Stomach (tissue), 8 donors: ENCODE measurements at regions not wholly inside any gene's neighbourhood (a gene's known extent, or its start where the extent isn't known, plus 50 kb on each side); places are given as distances from the start of the nearest gene placed in this dataset.

Experiments used
- DNase-seq, 2 donors: peaks; one replicate each; pipeline versions ENCODE4 v3.0.0 to v3.0.0-alpha.2; 2013 to 2019
- H3K27ac ChIP-seq, 5 donors: fragments of 200-600 bp in 4 of 5; sonication (generic) in 4 of 5; one replicate each; pipeline ENCODE4 v1.5.1; 2013 to 2019; ENCODE audit warnings: mild to moderate bottlenecking in 1 of 5, moderate library complexity in 1 of 5
- H3K27me3 ChIP-seq, 3 donors: fragments of 200-600 bp; sonication (generic); one replicate each; pipeline ENCODE4 v1.5.1; 2017 to 2019; ENCODE audit warnings: mixed run types in 1 of 3
- H3K36me3 ChIP-seq, 4 donors: fragments of 200-600 bp; sonication (generic); 1 replicate in 3 of 4; 2 replicates in 1 of 4; pipeline ENCODE4 v1.5.1; 2016 to 2019
- H3K4me1 ChIP-seq, 4 donors: fragments of 200-600 bp; sonication (generic); one replicate each; pipeline ENCODE4 v1.5.1; 2016 to 2019
- H3K4me3 ChIP-seq, 4 donors: fragments of 200-600 bp; sonication (generic) in 3 of 4; one replicate each; pipeline ENCODE4 v1.5.1; 2016 to 2019; ENCODE audit warnings: mild to moderate bottlenecking in 1 of 4
- H3K9me3 ChIP-seq, 4 donors: fragments of 200-600 bp; sonication (generic); one replicate each; pipeline ENCODE4 v1.5.1; 2016 to 2019
- EP300 ChIP-seq: sonication (generic); formaldehyde crosslinking; IDR thresholded peaks from one replicate; pipeline ENCODE4 v1.6.1; 2017; ENCODE audit warnings: antibody characterized with exemption
- POLR2A ChIP-seq, 4 donors: fragments of 450-650 bp; IDR thresholded peaks; one replicate each; pipeline ENCODE4 v1.6.1; 2016; ENCODE audit warnings: antibody characterized with exemption in 4 of 4, control low read depth in 2 of 4, mild to moderate bottlenecking in 1 of 4, moderate library complexity in 1 of 4
- POLR2AphosphoS5 ChIP-seq, 3 donors: sonication (generic); formaldehyde crosslinking; IDR thresholded peaks; one replicate each; pipeline ENCODE4 v1.6.1; 2016; ENCODE audit warnings: antibody characterized with exemption in 3 of 3
- WGBS, 5 donors: extraction: QIAGEN DNeasy Blood & Tissue Kit in 3 of 5; methylation state at CpG; one replicate each; pipeline versions ENCODE4 v1.1.5 to v1.1.7; 2013 to 2018; 5-methylcytosine and 5-hydroxymethylcytosine counted together
- intact Hi-C: fragments of 100-400 bp; cut with DNase I; formaldehyde crosslinking; loops from one replicate; pipeline ENCODE4 v1.15.1; 2023; ENCODE audit warnings: low total_unique reads
- TF ChIP-seq, protein P1 (sequence below), 7 experiments: fragments of 450-650 bp in 4 of 7; fragments of 200-600 bp in 3 of 7; sonication (generic) in 3 of 7; IDR thresholded peaks; one replicate each; pipeline ENCODE4 v1.5.1; 2016 to 2019; ENCODE audit warnings: antibody characterized with exemption in 7 of 7, control low read depth in 2 of 7, mild to moderate bottlenecking in 1 of 7
- donor health status: healthy with polysubstance abuse.
- donor health status: Bipolar disorder and iron deficiency.
- donor health status: healthy.

- TF ChIP-seq EP300 (no peak), POLR2AphosphoS5 (IDR thresholded peaks at IDR 0.05) (no peak), POLR2A (IDR thresholded peaks at IDR 0.05) (no peak)
- TF ChIP-seq, protein P1, sequence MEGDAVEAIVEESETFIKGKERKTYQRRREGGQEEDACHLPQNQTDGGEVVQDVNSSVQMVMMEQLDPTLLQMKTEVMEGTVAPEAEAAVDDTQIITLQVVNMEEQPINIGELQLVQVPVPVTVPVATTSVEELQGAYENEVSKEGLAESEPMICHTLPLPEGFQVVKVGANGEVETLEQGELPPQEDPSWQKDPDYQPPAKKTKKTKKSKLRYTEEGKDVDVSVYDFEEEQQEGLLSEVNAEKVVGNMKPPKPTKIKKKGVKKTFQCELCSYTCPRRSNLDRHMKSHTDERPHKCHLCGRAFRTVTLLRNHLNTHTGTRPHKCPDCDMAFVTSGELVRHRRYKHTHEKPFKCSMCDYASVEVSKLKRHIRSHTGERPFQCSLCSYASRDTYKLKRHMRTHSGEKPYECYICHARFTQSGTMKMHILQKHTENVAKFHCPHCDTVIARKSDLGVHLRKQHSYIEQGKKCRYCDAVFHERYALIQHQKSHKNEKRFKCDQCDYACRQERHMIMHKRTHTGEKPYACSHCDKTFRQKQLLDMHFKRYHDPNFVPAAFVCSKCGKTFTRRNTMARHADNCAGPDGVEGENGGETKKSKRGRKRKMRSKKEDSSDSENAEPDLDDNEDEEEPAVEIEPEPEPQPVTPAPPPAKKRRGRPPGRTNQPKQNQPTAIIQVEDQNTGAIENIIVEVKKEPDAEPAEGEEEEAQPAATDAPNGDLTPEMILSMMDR (IDR thresholded peaks at IDR 0.05) = no peak
- intact Hi-C loops = no loop called here
- WGBS, 5 donors = 50 to 58% (median 57%) methylated on average over 3 of the region's 3 CpGs
- no peak for DNase-seq
- no peaks in the 10 kb centered on the region for H3K4me1 ChIP-seq
- no peak overlapping the region for H3K4me3 ChIP-seq
- no peak overlapping the region for H3K27ac ChIP-seq
- no peaks in the 10 kb centered on the region for H3K9me3 ChIP-seq
- H3K36me3 ChIP-seq = no peaks in the 10 kb centered on the region
- H3K27me3 ChIP-seq = no peaks in the 10 kb centered on the region
These were observed 764.9 kb downstream of the TECRL start for GRCh38 chr4:63644396-63644795.

DNA sequence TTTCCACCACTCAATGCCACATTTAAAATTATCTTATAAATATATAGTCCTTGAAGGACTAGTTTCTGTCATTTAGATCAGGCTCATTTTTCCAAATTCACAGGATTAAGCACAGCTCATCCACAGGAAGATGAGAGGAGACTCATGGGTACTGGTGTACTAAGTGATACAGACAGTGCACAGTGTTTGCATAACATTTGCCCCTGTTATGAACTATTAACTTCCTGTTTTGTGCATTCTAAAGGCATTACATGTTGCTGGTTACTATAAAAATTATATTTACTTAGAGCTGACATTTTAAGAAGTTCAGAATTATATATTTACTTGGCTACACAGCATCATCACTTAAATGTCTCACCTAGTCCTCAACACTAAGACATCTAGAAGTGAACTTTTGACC lies 772.0 kb downstream of the TECRL start:
- Histone ChIP-seq H3K9me3 (peaks cover 0 to 16% (median 3%) of the 10 kb centered on the region in 4 donors), H3K27ac (no peak overlapping the region), H3K4me1 (no peaks in the 10 kb centered on the region), H3K27me3 (no peaks in the 10 kb centered on the region), H3K36me3 (no peaks in the 10 kb centered on the region), H3K4me3 (no peak overlapping the region)
- TF ChIP-seq POLR2A (IDR thresholded peaks at IDR 0.05) = no peak
- TF ChIP-seq, protein P1 (IDR thresholded peaks at IDR 0.05) = no peak
- TF ChIP-seq EP300 = no peak
- TF ChIP-seq POLR2AphosphoS5 (IDR thresholded peaks at IDR 0.05) = no peak
- DNase-seq = no peak
- intact Hi-C loops = no loop called here

DNA sequence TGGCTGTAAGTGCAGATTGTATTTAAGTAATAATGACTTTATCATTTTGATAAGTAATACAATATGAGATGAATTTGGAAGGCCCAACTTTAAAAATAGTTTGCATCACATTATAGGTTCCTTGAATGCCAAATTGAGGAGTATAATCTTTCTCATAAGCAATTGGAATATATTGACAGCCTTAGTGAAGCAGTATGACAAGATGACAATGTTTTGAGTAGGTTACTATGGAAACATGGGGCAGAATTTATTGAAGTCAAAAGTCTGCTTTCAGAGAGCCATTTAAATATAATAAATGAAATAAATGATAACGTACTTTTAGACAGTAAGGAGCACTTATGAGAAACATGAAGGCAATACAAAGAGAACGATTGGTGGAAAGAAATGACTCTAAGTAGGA lies 776.4 kb downstream of the TECRL start:
- TF ChIP-seq, protein P1 (IDR thresholded peaks at IDR 0.05) = no peak
- TF ChIP-seq POLR2A (IDR thresholded peaks at IDR 0.05) = no peak
- no peak for TF ChIP-seq EP300
- TF ChIP-seq POLR2AphosphoS5 (IDR thresholded peaks at IDR 0.05) = no peak
- DNase-seq = no peak

DNA sequence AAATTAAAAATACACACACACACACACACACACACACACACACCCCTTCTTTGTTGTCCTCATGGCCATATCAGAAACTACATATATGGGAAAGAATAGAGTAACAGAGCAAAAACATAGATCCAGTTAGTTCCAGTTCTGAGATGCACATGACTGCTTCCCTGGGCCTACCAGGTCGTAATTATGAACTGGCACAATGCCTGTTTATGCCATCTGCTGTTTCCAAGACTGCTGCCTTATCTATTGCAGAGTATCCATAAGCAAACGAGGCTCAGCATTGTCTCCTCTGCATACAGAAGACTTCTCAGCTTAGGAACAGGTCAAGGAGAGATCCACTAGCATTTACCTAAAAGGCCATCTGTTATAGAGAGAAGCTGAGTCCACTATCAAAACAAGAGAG lies 789.0 kb downstream of the TECRL start:
- no peak for TF ChIP-seq POLR2AphosphoS5 (IDR thresholded peaks at IDR 0.05)
- TF ChIP-seq, protein P1 (IDR thresholded peaks at IDR 0.05) = no peak
- TF ChIP-seq EP300 = no peak
- no peak for TF ChIP-seq POLR2A (IDR thresholded peaks at IDR 0.05)
- DNase-seq = peak in 1 of 2 donors; percentile 62
- H3K4me1 ChIP-seq = no peaks in the 10 kb centered on the region
- peaks cover 0 to 4% (median 0%) of the 10 kb centered on the region in 4 donors for H3K9me3 ChIP-seq
- WGBS, 5 donors = 2 to 19% (median 7%) methylated on average over 2 of the region's 2 CpGs
- no peaks in the 10 kb centered on the region for H3K27me3 ChIP-seq
- H3K27ac ChIP-seq = no peak overlapping the region
- intact Hi-C loops = no loop called here
- no peak overlapping the region for H3K4me3 ChIP-seq
- no peaks in the 10 kb centered on the region for H3K36me3 ChIP-seq

More for the DNA sequence above, 776.4 kb downstream of the TECRL start:
- no peak overlapping the region for H3K27ac ChIP-seq
- peaks cover 0 to 16% (median 8%) of the 10 kb centered on the region in 4 donors for H3K9me3 ChIP-seq
- intact Hi-C loops = no loop called here
- H3K4me3 ChIP-seq = no peak overlapping the region
- no peaks in the 10 kb centered on the region for H3K27me3 ChIP-seq
- H3K36me3 ChIP-seq = no peaks in the 10 kb centered on the region
- 78 to 90% (median 86%) methylated on average over 2 of the region's 2 CpGs for WGBS, 5 donors
- H3K4me1 ChIP-seq = no peaks in the 10 kb centered on the region
